SK-N-SH treated with all-trans-retinoic acid at 6 μM for 48 hours (cell line): ENCODE measurements at regions not wholly inside any gene's neighbourhood (a gene's known extent, or its start where the extent isn't known, plus 50 kb on each side); places are given as distances from the start of the nearest gene placed in this dataset.
"Not testable (repeated sequence)": the region's sequence is repeated elsewhere in the genome, so short reads cannot be mapped to it uniquely, and the experiment has no call there.

Experiments
- ZFP3 ChIP-seq: fragments of 250-450 bp; sonication (Bioruptor Pico); IDR thresholded peaks from 2 replicates; pipeline ENCODE4 v1.5.0; 2020; ENCODE audit warnings: mild to moderate bottlenecking, moderate library complexity
- ZFP30 ChIP-seq: fragments of 450-650 bp; formaldehyde crosslinking; IDR thresholded peaks from 2 replicates; pipeline ENCODE4 v1.5.0; 2022; ENCODE audit warnings: mild to moderate bottlenecking, moderate library complexity
- ZNF8 ChIP-seq: fragments of 450-650 bp; formaldehyde crosslinking; IDR thresholded peaks from 2 replicates; pipeline ENCODE4 v1.5.0; 2020; ENCODE audit warnings: mild to moderate bottlenecking, moderate library complexity
- TF ChIP-seq, protein P1 (sequence below): fragments of 250-450 bp; sonication (Bioruptor Pico); IDR thresholded peaks from 2 replicates; pipeline ENCODE4 v1.5.1; 2020; ENCODE audit warnings: low read depth, mild to moderate bottlenecking, moderate library complexity
- TF ChIP-seq, protein P2 (sequence below): fragments of 250-450 bp; sonication (Bioruptor Pico); IDR thresholded peaks from 2 replicates; pipeline ENCODE4 v1.8.0; 2020; ENCODE audit warnings: mild to moderate bottlenecking, moderate library complexity, borderline replicate concordance

DNA sequence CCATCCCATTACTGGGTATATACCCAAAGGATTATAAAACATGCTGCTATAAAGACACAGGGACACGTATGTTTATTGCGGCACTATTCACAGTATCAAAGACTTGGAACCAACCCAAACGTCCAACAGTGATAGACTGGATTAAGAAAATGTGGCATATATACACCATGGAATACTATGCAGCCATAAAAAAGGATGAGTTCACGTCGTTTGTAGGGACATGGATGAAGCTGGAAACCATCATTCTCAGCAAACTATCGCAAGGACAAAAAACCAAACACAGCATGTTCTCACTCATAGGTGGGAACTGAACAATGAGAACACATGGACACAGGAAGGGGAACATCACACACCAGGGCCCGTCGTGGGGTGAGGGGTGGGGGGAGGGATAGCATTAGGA lies 106.1 kb downstream of the CHD1L start:
- TF ChIP-seq, protein P1, sequence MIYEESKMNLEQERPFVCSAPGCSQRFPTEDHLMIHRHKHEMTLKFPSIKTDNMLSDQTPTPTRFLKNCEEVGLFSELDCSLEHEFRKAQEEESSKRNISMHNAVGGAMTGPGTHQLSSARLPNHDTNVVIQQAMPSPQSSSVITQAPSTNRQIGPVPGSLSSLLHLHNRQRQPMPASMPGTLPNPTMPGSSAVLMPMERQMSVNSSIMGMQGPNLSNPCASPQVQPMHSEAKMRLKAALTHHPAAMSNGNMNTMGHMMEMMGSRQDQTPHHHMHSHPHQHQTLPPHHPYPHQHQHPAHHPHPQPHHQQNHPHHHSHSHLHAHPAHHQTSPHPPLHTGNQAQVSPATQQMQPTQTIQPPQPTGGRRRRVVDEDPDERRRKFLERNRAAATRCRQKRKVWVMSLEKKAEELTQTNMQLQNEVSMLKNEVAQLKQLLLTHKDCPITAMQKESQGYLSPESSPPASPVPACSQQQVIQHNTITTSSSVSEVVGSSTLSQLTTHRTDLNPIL (CRISPR knock-in tag) = not testable (repeated sequence)
- TF ChIP-seq ZNF8, ZFP30, ZFP3 (CRISPR knock-in tag): not testable (repeated sequence)
- TF ChIP-seq, protein P2, sequence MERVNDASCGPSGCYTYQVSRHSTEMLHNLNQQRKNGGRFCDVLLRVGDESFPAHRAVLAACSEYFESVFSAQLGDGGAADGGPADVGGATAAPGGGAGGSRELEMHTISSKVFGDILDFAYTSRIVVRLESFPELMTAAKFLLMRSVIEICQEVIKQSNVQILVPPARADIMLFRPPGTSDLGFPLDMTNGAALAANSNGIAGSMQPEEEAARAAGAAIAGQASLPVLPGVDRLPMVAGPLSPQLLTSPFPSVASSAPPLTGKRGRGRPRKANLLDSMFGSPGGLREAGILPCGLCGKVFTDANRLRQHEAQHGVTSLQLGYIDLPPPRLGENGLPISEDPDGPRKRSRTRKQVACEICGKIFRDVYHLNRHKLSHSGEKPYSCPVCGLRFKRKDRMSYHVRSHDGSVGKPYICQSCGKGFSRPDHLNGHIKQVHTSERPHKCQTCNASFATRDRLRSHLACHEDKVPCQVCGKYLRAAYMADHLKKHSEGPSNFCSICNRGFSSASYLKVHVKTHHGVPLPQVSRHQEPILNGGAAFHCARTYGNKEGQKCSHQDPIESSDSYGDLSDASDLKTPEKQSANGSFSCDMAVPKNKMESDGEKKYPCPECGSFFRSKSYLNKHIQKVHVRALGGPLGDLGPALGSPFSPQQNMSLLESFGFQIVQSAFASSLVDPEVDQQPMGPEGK = not testable (repeated sequence)
